HL-60 (cell line): ENCODE measurements at regions not wholly inside any gene's neighbourhood (a gene's known extent, or its start where the extent isn't known, plus 50 kb on each side); places are given as distances from the start of the nearest gene placed in this dataset.
"Not testable (repeated sequence)": the region's sequence is repeated elsewhere in the genome, so short reads cannot be mapped to it uniquely, and the experiment has no call there.

ENCODE experiments used
- DNase-seq, 2 experiments: peaks; one replicate each; pipeline ENCODE4 v3.0.0-alpha.2; 2010 to 2020; ENCODE audit warnings: low read depth in 1 of 2, low spot score in 1 of 2
- H3K27ac ChIP-seq: fragments of 250-450 bp; sonication (Bioruptor Pico); replicated peaks from 2 replicates; pipeline ENCODE4 v1.5.1; 2020; ENCODE audit warnings: mild to moderate bottlenecking, moderate library complexity
- H3K27me3 ChIP-seq: fragments of 250-450 bp; sonication (Bioruptor Pico); 2 replicates; pipeline ENCODE4 v1.5.1; 2021; ENCODE audit warnings: mild to moderate bottlenecking, moderate library complexity; ENCODE audit not compliant: insufficient read depth, poor library complexity, severe bottlenecking
- H3K4me3 ChIP-seq: replicated peaks from 2 replicates; pipeline ENCODE4 v1.5.1; 2011; ENCODE audit warnings: mild to moderate bottlenecking, control low read depth, low read length; ENCODE audit not compliant: insufficient read depth
- CTCF ChIP-seq: IDR thresholded peaks from one replicate; pipeline ENCODE4 v1.5.1; 2011; ENCODE audit warnings: low read length, control low read depth, inconsistent platforms; ENCODE audit not compliant: insufficient read depth
- GABPA ChIP-seq: IDR thresholded peaks from 2 replicates; pipeline ENCODE4 v1.6.1; 2012; ENCODE audit warnings: low read depth
- POLR2AphosphoS5 ChIP-seq: IDR thresholded peaks from 2 replicates; pipeline ENCODE4 v1.6.1; 2012; ENCODE audit warnings: low read depth
- SPI1 ChIP-seq: IDR thresholded peaks from 2 replicates; pipeline ENCODE4 v1.6.1; 2012; ENCODE audit warnings: low read depth, mild to moderate bottlenecking, borderline replicate concordance
- TF ChIP-seq, protein P1 (sequence below): IDR thresholded peaks from 2 replicates; pipeline ENCODE4 v1.6.1; 2012; ENCODE audit warnings: low read depth; ENCODE audit not compliant: insufficient replicate concordance

DNA sequence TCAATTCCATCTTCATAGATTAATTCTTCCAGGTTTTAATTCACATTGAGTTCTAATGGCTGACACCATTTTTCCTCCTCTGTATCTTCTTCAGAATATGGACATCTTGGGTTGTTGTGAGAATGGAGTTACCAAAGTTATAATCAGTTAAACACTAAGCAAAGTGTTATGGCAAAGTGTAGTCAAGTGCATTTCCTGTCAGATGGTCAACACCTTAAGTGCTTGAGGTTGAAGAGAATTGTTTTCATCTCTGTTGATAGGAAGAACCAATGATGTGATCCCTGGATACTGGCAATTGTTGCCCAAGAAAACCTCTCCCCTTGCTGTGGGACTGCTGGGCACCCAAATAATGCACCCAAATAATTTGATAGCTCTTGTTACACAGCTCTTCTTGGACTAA is 102.6 kb upstream of the SATB1 start:
- TF ChIP-seq, protein P1, sequence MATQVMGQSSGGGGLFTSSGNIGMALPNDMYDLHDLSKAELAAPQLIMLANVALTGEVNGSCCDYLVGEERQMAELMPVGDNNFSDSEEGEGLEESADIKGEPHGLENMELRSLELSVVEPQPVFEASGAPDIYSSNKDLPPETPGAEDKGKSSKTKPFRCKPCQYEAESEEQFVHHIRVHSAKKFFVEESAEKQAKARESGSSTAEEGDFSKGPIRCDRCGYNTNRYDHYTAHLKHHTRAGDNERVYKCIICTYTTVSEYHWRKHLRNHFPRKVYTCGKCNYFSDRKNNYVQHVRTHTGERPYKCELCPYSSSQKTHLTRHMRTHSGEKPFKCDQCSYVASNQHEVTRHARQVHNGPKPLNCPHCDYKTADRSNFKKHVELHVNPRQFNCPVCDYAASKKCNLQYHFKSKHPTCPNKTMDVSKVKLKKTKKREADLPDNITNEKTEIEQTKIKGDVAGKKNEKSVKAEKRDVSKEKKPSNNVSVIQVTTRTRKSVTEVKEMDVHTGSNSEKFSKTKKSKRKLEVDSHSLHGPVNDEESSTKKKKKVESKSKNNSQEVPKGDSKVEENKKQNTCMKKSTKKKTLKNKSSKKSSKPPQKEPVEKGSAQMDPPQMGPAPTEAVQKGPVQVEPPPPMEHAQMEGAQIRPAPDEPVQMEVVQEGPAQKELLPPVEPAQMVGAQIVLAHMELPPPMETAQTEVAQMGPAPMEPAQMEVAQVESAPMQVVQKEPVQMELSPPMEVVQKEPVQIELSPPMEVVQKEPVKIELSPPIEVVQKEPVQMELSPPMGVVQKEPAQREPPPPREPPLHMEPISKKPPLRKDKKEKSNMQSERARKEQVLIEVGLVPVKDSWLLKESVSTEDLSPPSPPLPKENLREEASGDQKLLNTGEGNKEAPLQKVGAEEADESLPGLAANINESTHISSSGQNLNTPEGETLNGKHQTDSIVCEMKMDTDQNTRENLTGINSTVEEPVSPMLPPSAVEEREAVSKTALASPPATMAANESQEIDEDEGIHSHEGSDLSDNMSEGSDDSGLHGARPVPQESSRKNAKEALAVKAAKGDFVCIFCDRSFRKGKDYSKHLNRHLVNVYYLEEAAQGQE = no peak
- no peak for TF ChIP-seq GABPA
- TF ChIP-seq SPI1 = no peak
- TF ChIP-seq CTCF = no peak
- no peak for TF ChIP-seq POLR2AphosphoS5
- Histone ChIP-seq H3K27me3 (no peaks in the 10 kb centered on the region), H3K27ac (no peak overlapping the region), H3K4me3 (no peak overlapping the region)
- no peak for DNase-seq

GRCh38 chr3:18526667-18527066 is 101.5 kb upstream of the SATB1 start:
- TF ChIP-seq POLR2AphosphoS5 (no peak), GABPA (no peak), SPI1 (no peak), CTCF (no peak)
- no peak for DNase-seq
- H3K27me3 ChIP-seq = no peaks in the 10 kb centered on the region
- no peak overlapping the region for H3K27ac ChIP-seq
- H3K4me3 ChIP-seq = no peak overlapping the region

GRCh38 chr3:18516170-18516569 is 91.0 kb upstream of the SATB1 start:
- not testable (repeated sequence) for DNase-seq, H3K27me3 ChIP-seq, H3K27ac ChIP-seq, H3K4me3 ChIP-seq

- no peaks in the 10 kb centered on the region for H3K27me3 ChIP-seq
- no peak for DNase-seq
- H3K4me3 ChIP-seq = no peak overlapping the region
- TF ChIP-seq, protein P1 = no peak
- TF ChIP-seq POLR2AphosphoS5 = no peak
- no peak for TF ChIP-seq CTCF
- no peak for TF ChIP-seq GABPA
- no peak for TF ChIP-seq SPI1
- no peak overlapping the region for H3K27ac ChIP-seq
These were observed 88.0 kb upstream of the SATB1 start for GRCh38 chr3:18513091-18513490.
